Stomach (tissue), 8 donors: ENCODE measurements at regions not wholly inside any gene's neighbourhood (a gene's known extent, or its start where the extent isn't known, plus 50 kb on each side); places are given as distances from the start of the nearest gene placed in this dataset.

ENCODE experiments used
- DNase-seq, 2 donors: peaks; one replicate each; pipeline versions ENCODE4 v3.0.0 to v3.0.0-alpha.2; 2013 to 2019
- H3K27ac ChIP-seq, 5 donors: fragments of 200-600 bp in 4 of 5; sonication (generic) in 4 of 5; one replicate each; pipeline ENCODE4 v1.5.1; 2013 to 2019; ENCODE audit warnings: mild to moderate bottlenecking in 1 of 5, moderate library complexity in 1 of 5
- H3K27me3 ChIP-seq, 3 donors: fragments of 200-600 bp; sonication (generic); one replicate each; pipeline ENCODE4 v1.5.1; 2017 to 2019; ENCODE audit warnings: mixed run types in 1 of 3
- H3K36me3 ChIP-seq, 4 donors: fragments of 200-600 bp; sonication (generic); 1 replicate in 3 of 4; 2 replicates in 1 of 4; pipeline ENCODE4 v1.5.1; 2016 to 2019
- H3K4me1 ChIP-seq, 4 donors: fragments of 200-600 bp; sonication (generic); one replicate each; pipeline ENCODE4 v1.5.1; 2016 to 2019
- H3K4me3 ChIP-seq, 4 donors: fragments of 200-600 bp; sonication (generic) in 3 of 4; one replicate each; pipeline ENCODE4 v1.5.1; 2016 to 2019; ENCODE audit warnings: mild to moderate bottlenecking in 1 of 4
- H3K9me3 ChIP-seq, 4 donors: fragments of 200-600 bp; sonication (generic); one replicate each; pipeline ENCODE4 v1.5.1; 2016 to 2019
- CTCF ChIP-seq, 7 experiments: fragments of 450-650 bp in 4 of 7; fragments of 200-600 bp in 3 of 7; sonication (generic) in 3 of 7; IDR thresholded peaks; one replicate each; pipeline ENCODE4 v1.5.1; 2016 to 2019; ENCODE audit warnings: antibody characterized with exemption in 7 of 7, control low read depth in 2 of 7, mild to moderate bottlenecking in 1 of 7
- EP300 ChIP-seq: sonication (generic); formaldehyde crosslinking; IDR thresholded peaks from one replicate; pipeline ENCODE4 v1.6.1; 2017; ENCODE audit warnings: antibody characterized with exemption
- POLR2A ChIP-seq, 4 donors: fragments of 450-650 bp; IDR thresholded peaks; one replicate each; pipeline ENCODE4 v1.6.1; 2016; ENCODE audit warnings: antibody characterized with exemption in 4 of 4, control low read depth in 2 of 4, mild to moderate bottlenecking in 1 of 4, moderate library complexity in 1 of 4
- POLR2AphosphoS5 ChIP-seq, 3 donors: sonication (generic); formaldehyde crosslinking; IDR thresholded peaks; one replicate each; pipeline ENCODE4 v1.6.1; 2016; ENCODE audit warnings: antibody characterized with exemption in 3 of 3
- WGBS, 5 donors: extraction: QIAGEN DNeasy Blood & Tissue Kit in 3 of 5; methylation state at CpG; one replicate each; pipeline versions ENCODE4 v1.1.5 to v1.1.7; 2013 to 2018; 5-methylcytosine and 5-hydroxymethylcytosine counted together
- intact Hi-C: fragments of 100-400 bp; cut with DNase I; formaldehyde crosslinking; loops from one replicate; pipeline ENCODE4 v1.15.1; 2023; ENCODE audit warnings: low total_unique reads
- donor health status: healthy with polysubstance abuse.
- donor health status: Bipolar disorder and iron deficiency.
- donor health status: healthy.

- no peak for TF ChIP-seq POLR2AphosphoS5 (IDR thresholded peaks at IDR 0.05)
- TF ChIP-seq POLR2A (IDR thresholded peaks at IDR 0.05) = no peak
- TF ChIP-seq EP300 = no peak
- no peak for TF ChIP-seq CTCF (IDR thresholded peaks at IDR 0.05)
- H3K4me1 ChIP-seq = no peaks in the 10 kb centered on the region
- no peak overlapping the region for H3K4me3 ChIP-seq
- no peak for DNase-seq
- WGBS, 5 donors = 74 to 90% (median 85%) methylated on average over 11 to 17 of the region's 17 CpGs
- no peaks in the 10 kb centered on the region for H3K36me3 ChIP-seq
- H3K27ac ChIP-seq = no peak overlapping the region
- no peaks in the 10 kb centered on the region for H3K27me3 ChIP-seq
- intact Hi-C loops = no loop called here
- H3K9me3 ChIP-seq = peaks cover 0 to 98% (median 70%) of the 10 kb centered on the region in 4 donors
These were observed 2288.4 kb downstream of the TP53TG3F start for GRCh38 chr16:35747658-35748455.

- no peak for TF ChIP-seq POLR2A (IDR thresholded peaks at IDR 0.05)
- no peak for TF ChIP-seq EP300
- no peak for TF ChIP-seq POLR2AphosphoS5 (IDR thresholded peaks at IDR 0.05)
- TF ChIP-seq CTCF (IDR thresholded peaks at IDR 0.05) = no peak
- H3K36me3 ChIP-seq = no peaks in the 10 kb centered on the region
- H3K27me3 ChIP-seq = no peaks in the 10 kb centered on the region
- H3K4me1 ChIP-seq = no peaks in the 10 kb centered on the region
- no peak overlapping the region for H3K4me3 ChIP-seq
- peaks cover 0 to 98% (median 75%) of the 10 kb centered on the region in 4 donors for H3K9me3 ChIP-seq
- no peak for DNase-seq
- 81 to 92% (median 87%) methylated on average over 22 to 24 of the region's 24 CpGs for WGBS, 5 donors
- no peak overlapping the region for H3K27ac ChIP-seq
- intact Hi-C loops = no loop called here
These were observed 2289.3 kb downstream of the TP53TG3F start for GRCh38 chr16:35748621-35749252.

GRCh38 chr16:35749253-35750141 is 2290.1 kb downstream of the TP53TG3F start:
- Histone ChIP-seq H3K4me3 (no peak overlapping the region), H3K27ac (no peak overlapping the region), H3K9me3 (peaks cover 0 to 98% (median 82%) of the 10 kb centered on the region in 4 donors), H3K27me3 (no peaks in the 10 kb centered on the region), H3K4me1 (no peaks in the 10 kb centered on the region), H3K36me3 (no peaks in the 10 kb centered on the region)
- no peak for TF ChIP-seq EP300
- no peak for TF ChIP-seq CTCF (IDR thresholded peaks at IDR 0.05)
- no peak for TF ChIP-seq POLR2AphosphoS5 (IDR thresholded peaks at IDR 0.05)
- TF ChIP-seq POLR2A (IDR thresholded peaks at IDR 0.05) = no peak
- intact Hi-C loops = no loop called here
- DNase-seq = no peak
- WGBS, 5 donors = 86 to 92% (median 91%) methylated on average over 42 to 43 of the region's 43 CpGs

GRCh38 chr16:35750157-35750689 is 2290.8 kb downstream of the TP53TG3F start:
- no peak for TF ChIP-seq POLR2AphosphoS5 (IDR thresholded peaks at IDR 0.05)
- TF ChIP-seq EP300 = no peak
- no peak for TF ChIP-seq CTCF (IDR thresholded peaks at IDR 0.05)
- TF ChIP-seq POLR2A (IDR thresholded peaks at IDR 0.05) = no peak
- WGBS, 5 donors = 88 to 92% (median 89%) methylated on average over 8 to 9 of the region's 9 CpGs
- no peak for DNase-seq

More at GRCh38 chr16:35750157-35750689, 2290.8 kb downstream of the TP53TG3F start:
- H3K4me3 ChIP-seq = no peak overlapping the region
- no peaks in the 10 kb centered on the region for H3K36me3 ChIP-seq
- intact Hi-C loops = no loop called here
- no peak overlapping the region for H3K27ac ChIP-seq
- no peaks in the 10 kb centered on the region for H3K27me3 ChIP-seq
- peaks cover 0 to 100% (median 88%) of the 10 kb centered on the region in 4 donors for H3K9me3 ChIP-seq
- no peaks in the 10 kb centered on the region for H3K4me1 ChIP-seq
